ENCODE measurements at regions not wholly inside any gene's neighbourhood (a gene's known extent, or its start where the extent isn't known, plus 50 kb on each side); places are given as distances from the start of the nearest gene placed in this dataset.

- Mint-ChIP-seq H3K4me1 (ENCODE audit: low read depth, unreplicated experiment) (no peaks in the 10 kb centered on the region), H3K27me3 (ENCODE audit: unreplicated experiment) (no peaks in the 10 kb centered on the region), H3K9me3 (ENCODE audit: unreplicated experiment) (no peaks in the 10 kb centered on the region), H3K27ac (ENCODE audit: unreplicated experiment) (no peak overlapping the region), H3K4me3 (ENCODE audit: unreplicated experiment) (no peak overlapping the region), H3K36me3 (ENCODE audit: unreplicated experiment) (no peaks in the 10 kb centered on the region)
- no peak for DNase-seq
- TF ChIP-seq CTCF (IDR thresholded peaks at IDR 0.05; ENCODE audit: partially characterized antibody, unreplicated experiment), result no peak
Measured at GRCh38 chr5:41637424-41637823, 127.0 kb upstream of the PLCXD3 start.

DNA sequence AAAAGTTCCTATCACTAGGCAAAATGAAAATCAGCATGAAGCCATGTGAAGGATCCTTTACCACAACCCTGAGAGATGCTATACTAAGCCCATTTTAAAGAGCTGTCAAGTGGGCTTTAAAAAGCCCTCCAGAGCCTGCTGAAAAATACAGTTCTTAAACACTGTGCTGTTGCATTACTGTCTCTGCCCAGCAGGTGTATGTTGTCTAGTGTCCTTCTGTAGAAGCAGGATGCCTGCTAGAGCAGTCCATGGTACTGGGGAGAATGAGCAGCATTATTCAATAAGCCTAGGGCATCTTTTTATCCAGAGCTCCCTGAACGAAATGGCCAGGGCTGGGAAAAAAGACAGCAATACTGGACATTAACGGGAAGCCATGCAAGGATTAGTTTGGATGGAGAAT, 126.2 kb upstream of the PLCXD3 start:
- DNase-seq, result peak; percentile 36
- H3K4me3 Mint-ChIP-seq (ENCODE audit: unreplicated experiment), result no peak overlapping the region
- peak; percentile 68 for TF ChIP-seq CTCF (IDR thresholded peaks at IDR 0.05; ENCODE audit: partially characterized antibody, unreplicated experiment)
- no peaks in the 10 kb centered on the region for H3K27me3 Mint-ChIP-seq (ENCODE audit: unreplicated experiment)
- H3K27ac Mint-ChIP-seq (ENCODE audit: unreplicated experiment), result no peak overlapping the region
- no peaks in the 10 kb centered on the region for H3K4me1 Mint-ChIP-seq (ENCODE audit: low read depth, unreplicated experiment)
- H3K9me3 Mint-ChIP-seq (ENCODE audit: unreplicated experiment), result no peaks in the 10 kb centered on the region
- no peaks in the 10 kb centered on the region for H3K36me3 Mint-ChIP-seq (ENCODE audit: unreplicated experiment)

DNA sequence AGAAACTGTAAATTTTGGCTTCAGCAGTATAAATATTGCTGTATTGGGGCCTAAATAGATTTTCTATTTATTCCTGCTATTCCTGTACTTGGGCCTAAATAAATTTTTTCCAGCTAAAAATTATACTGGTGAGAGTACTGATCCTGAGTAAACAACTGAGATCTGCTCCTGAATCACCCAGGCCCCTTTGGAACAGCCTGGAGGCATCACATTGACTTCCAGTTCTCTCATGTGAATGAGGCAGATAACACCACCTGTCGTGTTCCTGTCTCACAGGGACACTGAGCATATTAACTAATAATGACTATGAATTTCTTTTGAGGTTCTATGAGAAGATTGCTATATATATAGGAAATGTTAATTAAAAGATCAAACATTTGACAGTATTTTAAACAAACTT, 119.5 kb upstream of the PLCXD3 start:
- Mint-ChIP-seq H3K27me3 (ENCODE audit: unreplicated experiment) (no peaks in the 10 kb centered on the region), H3K27ac (ENCODE audit: unreplicated experiment) (no peak overlapping the region), H3K36me3 (ENCODE audit: unreplicated experiment) (no peaks in the 10 kb centered on the region), H3K4me1 (ENCODE audit: low read depth, unreplicated experiment) (peaks cover 2% of the 10 kb centered on the region), H3K4me3 (ENCODE audit: unreplicated experiment) (no peak overlapping the region), H3K9me3 (ENCODE audit: unreplicated experiment) (no peaks in the 10 kb centered on the region)
- no peak for TF ChIP-seq CTCF (IDR thresholded peaks at IDR 0.05; ENCODE audit: partially characterized antibody, unreplicated experiment)
- no peak for DNase-seq

GRCh38 chr5:41625571-41625970, 115.2 kb upstream of the PLCXD3 start:
- no peak for TF ChIP-seq CTCF (IDR thresholded peaks at IDR 0.05; ENCODE audit: partially characterized antibody, unreplicated experiment)
- Mint-ChIP-seq H3K36me3 (ENCODE audit: unreplicated experiment) (no peaks in the 10 kb centered on the region), H3K4me3 (ENCODE audit: unreplicated experiment) (no peak overlapping the region), H3K27me3 (ENCODE audit: unreplicated experiment) (no peaks in the 10 kb centered on the region), H3K9me3 (ENCODE audit: unreplicated experiment) (no peaks in the 10 kb centered on the region), H3K27ac (ENCODE audit: unreplicated experiment) (no peak overlapping the region), H3K4me1 (ENCODE audit: low read depth, unreplicated experiment) (peaks cover 2% of the 10 kb centered on the region)
- no peak for DNase-seq

- H3K9me3 Mint-ChIP-seq (ENCODE audit: unreplicated experiment), result no peaks in the 10 kb centered on the region
- H3K36me3 Mint-ChIP-seq (ENCODE audit: unreplicated experiment), result no peaks in the 10 kb centered on the region
- H3K4me3 Mint-ChIP-seq (ENCODE audit: unreplicated experiment), result no peak overlapping the region
- TF ChIP-seq CTCF (IDR thresholded peaks at IDR 0.05; ENCODE audit: partially characterized antibody, unreplicated experiment), result no peak
- H3K27ac Mint-ChIP-seq (ENCODE audit: unreplicated experiment), result no peak overlapping the region
- DNase-seq, result no peak
- no peaks in the 10 kb centered on the region for H3K4me1 Mint-ChIP-seq (ENCODE audit: low read depth, unreplicated experiment)
- no peaks in the 10 kb centered on the region for H3K27me3 Mint-ChIP-seq (ENCODE audit: unreplicated experiment)
Measured at GRCh38 chr5:41621420-41621819, 111.0 kb upstream of the PLCXD3 start.
